ENCODE measurements at regions not wholly inside any gene's neighbourhood (a gene's known extent, or its start where the extent isn't known, plus 50 kb on each side); places are given as distances from the start of the nearest gene placed in this dataset.
A peak's percentile ranks its signal among the peaks of the same experiment; 100 is the strongest.

- H3K4me1 ChIP-seq (ENCODE audit: control insufficient read depth, insufficient read depth, low read length): peaks cover 3% of the 10 kb centered on the region
- H3K27me3 ChIP-seq (ENCODE audit: control insufficient read depth, insufficient read depth, low read length): no peaks in the 10 kb centered on the region
- no peak overlapping the region for H3K4me3 ChIP-seq (ENCODE audit: low read depth, low read length)
- H3K9me3 ChIP-seq (ENCODE audit: control insufficient read depth, insufficient read depth, low read length): no peaks in the 10 kb centered on the region
- no peaks in the 10 kb centered on the region for H3K36me3 ChIP-seq (ENCODE audit: control insufficient read depth, insufficient read depth, low read length)
- no peak overlapping the region for H3K27ac ChIP-seq (ENCODE audit: low read depth, low read length)
- no peak for DNase-seq (ENCODE audit: low read depth in 4 of 6, low spot score in 6 of 6)
Observed at GRCh38 chr18:73848656-73849055, 299.0 kb downstream of the FBXO15 start.

GRCh38 chr18:73843455-73843854 is 304.2 kb downstream of the FBXO15 start:
- Histone ChIP-seq H3K4me3 (ENCODE audit: low read depth, low read length) (no peak overlapping the region), H3K4me1 (ENCODE audit: control insufficient read depth, insufficient read depth, low read length) (peaks cover 11% of the 10 kb centered on the region), H3K27me3 (ENCODE audit: control insufficient read depth, insufficient read depth, low read length) (no peaks in the 10 kb centered on the region), H3K36me3 (ENCODE audit: control insufficient read depth, insufficient read depth, low read length) (no peaks in the 10 kb centered on the region), H3K9me3 (ENCODE audit: control insufficient read depth, insufficient read depth, low read length) (no peaks in the 10 kb centered on the region), H3K27ac (ENCODE audit: low read depth, low read length) (no peak overlapping the region)
- DNase-seq (ENCODE audit: low read depth in 4 of 6, low spot score in 6 of 6): peak in 2 of 6 donors; percentile 14 to 77
- 65% methylated on average over 6 of the region's 7 CpGs for WGBS (ENCODE audit: insufficient coverage)

GRCh38 chr18:73842795-73843394 is 304.7 kb downstream of the FBXO15 start:
- Histone ChIP-seq H3K4me1 (ENCODE audit: control insufficient read depth, insufficient read depth, low read length) (peaks cover 11% of the 10 kb centered on the region), H3K4me3 (ENCODE audit: low read depth, low read length) (no peak overlapping the region), H3K9me3 (ENCODE audit: control insufficient read depth, insufficient read depth, low read length) (no peaks in the 10 kb centered on the region), H3K36me3 (ENCODE audit: control insufficient read depth, insufficient read depth, low read length) (no peaks in the 10 kb centered on the region), H3K27ac (ENCODE audit: low read depth, low read length) (no peak overlapping the region), H3K27me3 (ENCODE audit: control insufficient read depth, insufficient read depth, low read length) (no peaks in the 10 kb centered on the region)
- DNase-seq (ENCODE audit: low read depth in 4 of 6, low spot score in 6 of 6): peak in 5 of 6 donors; percentile 27 to 86 (median 41)
- WGBS (ENCODE audit: insufficient coverage): 7% methylated on average over 5 of the region's 10 CpGs

- H3K36me3 ChIP-seq (ENCODE audit: control insufficient read depth, insufficient read depth, low read length): no peaks in the 10 kb centered on the region
- H3K9me3 ChIP-seq (ENCODE audit: control insufficient read depth, insufficient read depth, low read length): no peaks in the 10 kb centered on the region
- H3K4me3 ChIP-seq (ENCODE audit: low read depth, low read length): no peak overlapping the region
- WGBS (ENCODE audit: insufficient coverage): no CpG with 5 or more reads among the region's 1 CpG
- no peak for DNase-seq (ENCODE audit: low read depth in 4 of 6, low spot score in 6 of 6)
- H3K27ac ChIP-seq (ENCODE audit: low read depth, low read length): no peak overlapping the region
- no peaks in the 10 kb centered on the region for H3K27me3 ChIP-seq (ENCODE audit: control insufficient read depth, insufficient read depth, low read length)
- peaks cover 11% of the 10 kb centered on the region for H3K4me1 ChIP-seq (ENCODE audit: control insufficient read depth, insufficient read depth, low read length)
Observed at GRCh38 chr18:73841661-73842060, 306.0 kb downstream of the FBXO15 start.

DNA sequence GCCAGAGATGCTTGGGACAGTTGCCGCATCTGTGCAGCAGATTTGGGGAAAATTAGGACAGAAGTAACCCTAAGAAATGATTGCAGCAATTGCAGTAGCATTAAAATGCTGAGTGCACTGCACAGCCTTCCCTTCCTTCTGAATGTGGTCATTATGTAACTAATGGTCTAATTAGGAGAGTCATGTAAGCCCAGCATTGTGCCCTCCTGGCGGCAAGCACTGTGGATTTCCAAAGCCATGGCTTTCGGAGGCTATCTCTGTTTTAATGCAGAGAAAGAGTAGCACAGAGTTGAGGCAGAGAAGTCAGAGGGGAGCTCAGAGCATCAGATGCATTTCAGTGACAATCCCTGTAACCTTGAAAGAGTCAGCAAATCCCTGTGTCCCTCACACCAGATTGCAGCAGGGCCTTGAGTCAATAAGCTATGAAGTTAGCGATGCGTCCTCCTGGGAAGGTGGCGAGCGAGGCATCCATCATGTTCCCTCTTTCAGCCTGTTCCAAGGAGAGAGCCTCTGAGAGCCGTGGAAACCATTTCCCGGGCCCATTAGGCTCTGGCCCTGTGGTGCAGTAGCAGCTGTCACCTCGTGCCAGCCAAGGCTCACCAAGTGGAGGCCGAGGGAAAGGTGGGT is 307.2 kb downstream of the FBXO15 start:
- Histone ChIP-seq H3K4me3 (ENCODE audit: low read depth, low read length) (no peak overlapping the region), H3K27ac (ENCODE audit: low read depth, low read length) (peak overlapping the region; percentile 40), H3K36me3 (ENCODE audit: control insufficient read depth, insufficient read depth, low read length) (no peaks in the 10 kb centered on the region), H3K27me3 (ENCODE audit: control insufficient read depth, insufficient read depth, low read length) (no peaks in the 10 kb centered on the region), H3K9me3 (ENCODE audit: control insufficient read depth, insufficient read depth, low read length) (no peaks in the 10 kb centered on the region), H3K4me1 (ENCODE audit: control insufficient read depth, insufficient read depth, low read length) (peaks cover 11% of the 10 kb centered on the region)
- peak in 3 of 6 donors; percentile 24 to 81 (median 62) for DNase-seq (ENCODE audit: low read depth in 4 of 6, low spot score in 6 of 6)
- WGBS (ENCODE audit: insufficient coverage): 24% methylated on average over 11 of the region's 11 CpGs

DNA sequence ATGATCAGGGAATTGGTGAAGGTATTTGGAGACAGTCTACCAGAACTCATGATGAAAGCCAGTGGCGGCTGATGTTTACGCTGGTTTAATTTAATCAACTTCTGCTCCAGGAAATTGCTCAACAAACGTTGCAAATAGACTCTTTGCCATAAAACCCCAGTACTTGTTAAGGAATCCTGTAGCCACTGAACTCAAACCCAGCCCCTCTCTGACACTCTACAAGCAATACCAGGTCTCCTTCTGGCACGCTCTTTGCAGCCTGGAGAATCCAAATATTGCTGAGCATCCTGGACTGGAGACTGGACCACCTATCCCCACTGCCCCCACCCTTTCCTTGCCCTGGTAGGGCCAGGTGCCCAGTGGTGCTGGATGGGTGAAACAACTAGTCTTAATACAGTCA is 308.2 kb downstream of the FBXO15 start:
- no peak for DNase-seq (ENCODE audit: low read depth in 4 of 6, low spot score in 6 of 6)
- Histone ChIP-seq H3K27ac (ENCODE audit: low read depth, low read length) (no peak overlapping the region), H3K9me3 (ENCODE audit: control insufficient read depth, insufficient read depth, low read length) (no peaks in the 10 kb centered on the region), H3K4me3 (ENCODE audit: low read depth, low read length) (no peak overlapping the region), H3K27me3 (ENCODE audit: control insufficient read depth, insufficient read depth, low read length) (no peaks in the 10 kb centered on the region), H3K4me1 (ENCODE audit: control insufficient read depth, insufficient read depth, low read length) (peaks cover 11% of the 10 kb centered on the region), H3K36me3 (ENCODE audit: control insufficient read depth, insufficient read depth, low read length) (no peaks in the 10 kb centered on the region)
- 94% methylated on average over 4 of the region's 4 CpGs for WGBS (ENCODE audit: insufficient coverage)

DNA sequence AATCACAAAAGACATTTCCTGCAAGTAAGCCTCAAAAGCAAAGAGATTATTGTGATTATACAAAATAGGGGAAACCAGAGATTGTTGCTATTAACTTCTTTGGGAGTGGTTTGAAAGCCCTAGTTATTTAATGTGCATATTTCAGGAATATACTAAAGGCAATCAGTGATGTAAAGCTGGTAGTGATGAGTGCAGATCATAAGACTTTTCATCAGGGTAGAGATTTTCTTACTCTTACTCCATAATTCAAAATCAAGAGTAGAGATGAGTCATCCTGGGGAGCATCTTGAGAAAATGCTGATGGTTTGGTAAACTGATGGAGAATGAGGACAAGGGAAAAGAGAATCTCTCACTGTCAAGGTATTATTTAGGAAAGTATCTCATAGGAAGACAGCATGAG is 309.5 kb downstream of the FBXO15 start:
- Histone ChIP-seq H3K27me3 (ENCODE audit: control insufficient read depth, insufficient read depth, low read length) (no peaks in the 10 kb centered on the region), H3K4me3 (ENCODE audit: low read depth, low read length) (no peak overlapping the region), H3K27ac (ENCODE audit: low read depth, low read length) (no peak overlapping the region), H3K9me3 (ENCODE audit: control insufficient read depth, insufficient read depth, low read length) (no peaks in the 10 kb centered on the region), H3K4me1 (ENCODE audit: control insufficient read depth, insufficient read depth, low read length) (peaks cover 11% of the 10 kb centered on the region), H3K36me3 (ENCODE audit: control insufficient read depth, insufficient read depth, low read length) (no peaks in the 10 kb centered on the region)
- no peak for DNase-seq (ENCODE audit: low read depth in 4 of 6, low spot score in 6 of 6)

DNA sequence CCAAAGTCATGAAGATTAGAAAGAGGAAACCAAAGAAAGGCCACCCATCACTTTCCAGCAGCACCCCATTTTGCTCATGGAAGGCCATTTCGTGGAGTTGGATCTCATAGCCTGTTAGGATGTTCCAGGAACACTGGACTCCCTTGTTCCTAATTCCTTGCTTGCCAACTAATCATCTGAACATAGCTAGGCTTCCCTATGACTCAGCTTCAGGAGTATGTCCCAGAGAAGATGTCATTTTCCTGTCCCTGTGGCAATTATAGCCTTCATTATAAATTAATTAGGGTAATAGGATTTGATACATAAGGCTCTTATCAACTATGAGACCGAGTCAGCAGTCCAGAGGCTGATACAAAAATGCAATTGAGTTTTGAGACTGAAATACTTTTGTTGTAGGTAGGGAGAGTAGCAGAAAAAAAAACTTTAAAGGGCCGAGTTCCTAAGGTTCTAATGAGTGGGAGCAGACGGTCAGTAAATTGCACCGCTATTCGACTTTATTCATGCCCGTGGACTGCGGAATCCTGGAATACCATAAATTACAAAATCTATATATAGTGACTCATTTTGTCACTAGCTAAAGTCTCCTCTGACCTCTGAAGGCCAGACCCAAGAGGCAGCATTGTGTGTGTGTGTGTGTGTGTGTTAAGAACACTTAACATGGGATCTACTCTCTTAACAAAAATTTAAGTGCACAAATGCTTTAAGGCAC is 311.8 kb downstream of the FBXO15 start:
- no peak overlapping the region for H3K4me3 ChIP-seq (ENCODE audit: low read depth, low read length)
- peaks cover 10% of the 10 kb centered on the region for H3K4me1 ChIP-seq (ENCODE audit: control insufficient read depth, insufficient read depth, low read length)
- no peaks in the 10 kb centered on the region for H3K36me3 ChIP-seq (ENCODE audit: control insufficient read depth, insufficient read depth, low read length)
- WGBS (ENCODE audit: insufficient coverage): 93% methylated on average over 2 of the region's 8 CpGs
- no peaks in the 10 kb centered on the region for H3K27me3 ChIP-seq (ENCODE audit: control insufficient read depth, insufficient read depth, low read length)
- H3K9me3 ChIP-seq (ENCODE audit: control insufficient read depth, insufficient read depth, low read length): no peaks in the 10 kb centered on the region
- no peak for DNase-seq (ENCODE audit: low read depth in 4 of 6, low spot score in 6 of 6)
- H3K27ac ChIP-seq (ENCODE audit: low read depth, low read length): no peak overlapping the region

DNA sequence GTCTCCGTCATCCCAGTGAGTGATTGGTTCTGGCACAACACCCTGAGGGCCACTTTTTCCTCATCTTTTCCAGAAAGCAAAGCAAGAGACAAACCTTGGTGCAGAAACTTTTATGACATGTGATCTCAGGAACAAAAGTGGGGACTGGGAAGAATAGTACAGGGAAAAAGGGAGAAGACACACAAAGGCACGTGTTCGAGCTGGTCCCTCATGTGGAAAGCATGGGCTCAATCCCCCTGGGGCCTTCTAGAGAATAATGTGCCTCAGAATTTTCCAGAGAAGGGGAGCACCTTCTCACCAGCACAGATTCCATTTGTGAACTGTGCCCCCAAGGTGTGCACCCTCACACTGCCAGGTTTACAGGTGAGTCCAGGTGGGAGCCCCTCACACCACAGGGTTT is 312.6 kb downstream of the FBXO15 start:
- H3K4me3 ChIP-seq (ENCODE audit: low read depth, low read length): no peak overlapping the region
- 97% methylated on average over 3 of the region's 3 CpGs for WGBS (ENCODE audit: insufficient coverage)
- peaks cover 4% of the 10 kb centered on the region for H3K4me1 ChIP-seq (ENCODE audit: control insufficient read depth, insufficient read depth, low read length)
- no peak for DNase-seq (ENCODE audit: low read depth in 4 of 6, low spot score in 6 of 6)
- no peaks in the 10 kb centered on the region for H3K27me3 ChIP-seq (ENCODE audit: control insufficient read depth, insufficient read depth, low read length)
- no peaks in the 10 kb centered on the region for H3K9me3 ChIP-seq (ENCODE audit: control insufficient read depth, insufficient read depth, low read length)
- no peak overlapping the region for H3K27ac ChIP-seq (ENCODE audit: low read depth, low read length)
- no peaks in the 10 kb centered on the region for H3K36me3 ChIP-seq (ENCODE audit: control insufficient read depth, insufficient read depth, low read length)

DNA sequence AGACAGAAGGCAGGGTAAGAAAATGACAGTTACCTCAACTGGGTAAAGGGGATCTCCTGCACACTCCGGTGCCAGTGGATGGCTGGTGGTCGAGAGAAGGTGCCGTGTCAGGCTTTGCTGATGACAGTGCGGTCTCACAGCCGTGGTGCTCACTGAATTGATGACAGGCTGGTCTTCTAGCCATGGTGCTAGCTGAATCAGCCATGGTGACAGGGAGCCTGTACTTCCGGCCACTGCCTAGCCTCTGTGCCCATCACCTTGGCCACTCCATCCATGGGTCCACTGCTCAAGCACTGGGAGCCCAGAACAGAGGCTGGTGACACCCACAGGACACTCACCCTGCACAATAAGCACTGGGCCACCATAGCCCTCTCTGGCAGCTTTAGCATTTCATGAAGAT is 315.9 kb downstream of the FBXO15 start:
- Histone ChIP-seq H3K4me1 (ENCODE audit: control insufficient read depth, insufficient read depth, low read length) (no peaks in the 10 kb centered on the region), H3K9me3 (ENCODE audit: control insufficient read depth, insufficient read depth, low read length) (no peaks in the 10 kb centered on the region), H3K27ac (ENCODE audit: low read depth, low read length) (no peak overlapping the region), H3K4me3 (ENCODE audit: low read depth, low read length) (no peak overlapping the region), H3K36me3 (ENCODE audit: control insufficient read depth, insufficient read depth, low read length) (no peaks in the 10 kb centered on the region), H3K27me3 (ENCODE audit: control insufficient read depth, insufficient read depth, low read length) (no peaks in the 10 kb centered on the region)
- DNase-seq (ENCODE audit: low read depth in 4 of 6, low spot score in 6 of 6): no peak
- 94% methylated on average over 6 of the region's 6 CpGs for WGBS (ENCODE audit: insufficient coverage)
